ELF-1 (cell line): ENCODE measurements at regions not wholly inside any gene's neighbourhood (a gene's known extent, or its start where the extent isn't known, plus 50 kb on each side); places are given as distances from the start of the nearest gene placed in this dataset.

Source experiments
- DNase-seq: peaks from one replicate; pipeline ENCODE4 v3.0.0-alpha.2; 2016; ENCODE audit warnings: low read depth, low spot score

GRCh38 chr2:45145073-45145899 lies 136.0 kb upstream of the SIX2 start:
- no peak for DNase-seq

- no peak for DNase-seq
Observed at GRCh38 chr2:45141883-45142866, 132.9 kb upstream of the SIX2 start.

- no peak for DNase-seq
Observed at GRCh38 chr2:45140675-45141074, 131.4 kb upstream of the SIX2 start.

GRCh38 chr2:45138904-45139303 lies 129.7 kb upstream of the SIX2 start:
- peak; percentile 54 for DNase-seq

- DNase-seq: no peak
Observed at GRCh38 chr2:45137966-45138695, 128.9 kb upstream of the SIX2 start.

- DNase-seq: no peak
Observed at GRCh38 chr2:45134726-45135125, 125.5 kb upstream of the SIX2 start.

- peak; percentile 27 for DNase-seq
Observed at GRCh38 chr2:45134014-45134413, 124.8 kb upstream of the SIX2 start.

- DNase-seq: no peak
Observed at GRCh38 chr2:45132551-45132950, 123.3 kb upstream of the SIX2 start.

- DNase-seq: no peak
Observed at GRCh38 chr2:45131587-45131986, 122.3 kb upstream of the SIX2 start.

GRCh38 chr2:45130736-45131135 lies 121.5 kb upstream of the SIX2 start:
- DNase-seq: no peak

GRCh38 chr2:45128580-45128997 lies 119.3 kb upstream of the SIX2 start:
- DNase-seq: no peak

- DNase-seq: no peak
Observed at GRCh38 chr2:45127891-45128290, 118.6 kb upstream of the SIX2 start.

- no peak for DNase-seq
Observed at GRCh38 chr2:45127321-45127720, 118.1 kb upstream of the SIX2 start.

- no peak for DNase-seq
Observed at GRCh38 chr2:45125232-45125631, 116.0 kb upstream of the SIX2 start.

- no peak for DNase-seq
Observed at GRCh38 chr2:45124456-45124855, 115.2 kb upstream of the SIX2 start.

- no peak for DNase-seq
Observed at GRCh38 chr2:45123521-45124191, 114.4 kb upstream of the SIX2 start.

- no peak for DNase-seq
Observed at GRCh38 chr2:45123065-45123464, 113.8 kb upstream of the SIX2 start.

GRCh38 chr2:45121236-45121927 lies 112.1 kb upstream of the SIX2 start:
- DNase-seq: no peak

- no peak for DNase-seq
Observed at GRCh38 chr2:45120546-45120945, 111.3 kb upstream of the SIX2 start.

- DNase-seq: no peak
Observed at GRCh38 chr2:45119855-45120254, 110.6 kb upstream of the SIX2 start.

- DNase-seq: no peak
Observed at GRCh38 chr2:45119038-45119437, 109.8 kb upstream of the SIX2 start.
